Mucosa of rectum (tissue), 2 donors: ENCODE measurements at regions not wholly inside any gene's neighbourhood (a gene's known extent, or its start where the extent isn't known, plus 50 kb on each side); places are given as distances from the start of the nearest gene placed in this dataset.

ENCODE experiments used
- H3K27ac ChIP-seq, 2 donors: one replicate each; pipeline ENCODE4 v1.7.0; 2013; ENCODE audit warnings: inconsistent platforms in 2 of 2, low read depth in 2 of 2, low read length in 2 of 2
- H3K27me3 ChIP-seq, 2 donors: one replicate each; pipeline ENCODE4 v1.7.0; 2013; ENCODE audit warnings: low read length in 2 of 2; ENCODE audit not compliant: control insufficient read depth in 2 of 2, insufficient read depth in 2 of 2
- H3K36me3 ChIP-seq, 2 donors: one replicate each; pipeline ENCODE4 v1.7.0; 2013; ENCODE audit warnings: low read length in 2 of 2; ENCODE audit not compliant: control insufficient read depth in 2 of 2, insufficient read depth in 2 of 2
- H3K4me1 ChIP-seq, 2 donors: one replicate each; pipeline ENCODE4 v1.7.0; 2013; ENCODE audit warnings: low read length in 2 of 2, mild to moderate bottlenecking in 1 of 2; ENCODE audit not compliant: control insufficient read depth in 2 of 2, insufficient read depth in 2 of 2
- H3K4me3 ChIP-seq, 2 donors: one replicate each; pipeline ENCODE4 v1.7.0; 2013; ENCODE audit warnings: low read length in 2 of 2
- H3K9ac ChIP-seq, 2 donors: one replicate each; pipeline ENCODE4 v1.7.0; 2013; ENCODE audit warnings: low read length in 2 of 2, low read depth in 1 of 2, mild to moderate bottlenecking in 1 of 2
- H3K9me3 ChIP-seq, 2 donors: one replicate each; pipeline ENCODE4 v1.7.0; 2013; ENCODE audit warnings: low read length in 2 of 2; ENCODE audit not compliant: control insufficient read depth in 2 of 2
- donor health status: healthy.
- donor health status: Normal muscosa, but diverticular disease.

- no peak overlapping the region for H3K4me3 ChIP-seq
- no peak overlapping the region for H3K27ac ChIP-seq
- H3K27me3 ChIP-seq: no peaks in the 10 kb centered on the region
- H3K9ac ChIP-seq: no peak overlapping the region
- H3K9me3 ChIP-seq: no peaks in the 10 kb centered on the region
- H3K4me1 ChIP-seq: no peaks in the 10 kb centered on the region
- no peaks in the 10 kb centered on the region for H3K36me3 ChIP-seq
Observed at GRCh38 chr21:16005996-16006395, 276.2 kb downstream of the USP25 start.

GRCh38 chr21:16007943-16008342, 278.2 kb downstream of the USP25 start:
- no peak overlapping the region for H3K9ac ChIP-seq
- no peaks in the 10 kb centered on the region for H3K27me3 ChIP-seq
- no peaks in the 10 kb centered on the region for H3K36me3 ChIP-seq
- H3K9me3 ChIP-seq: no peaks in the 10 kb centered on the region
- no peak overlapping the region for H3K4me3 ChIP-seq
- no peaks in the 10 kb centered on the region for H3K4me1 ChIP-seq
- H3K27ac ChIP-seq: no peak overlapping the region

GRCh38 chr21:16011719-16012118, 281.9 kb downstream of the USP25 start:
- H3K36me3 ChIP-seq: no peaks in the 10 kb centered on the region
- no peaks in the 10 kb centered on the region for H3K9me3 ChIP-seq
- no peaks in the 10 kb centered on the region for H3K27me3 ChIP-seq
- no peak overlapping the region for H3K27ac ChIP-seq
- H3K4me3 ChIP-seq: no peak overlapping the region
- H3K4me1 ChIP-seq: no peaks in the 10 kb centered on the region
- no peak overlapping the region for H3K9ac ChIP-seq

GRCh38 chr21:16013570-16013969, 283.8 kb downstream of the USP25 start:
- Histone ChIP-seq H3K9me3 (no peaks in the 10 kb centered on the region), H3K27me3 (no peaks in the 10 kb centered on the region), H3K4me3 (no peak overlapping the region), H3K4me1 (no peaks in the 10 kb centered on the region), H3K36me3 (no peaks in the 10 kb centered on the region), H3K9ac (no peak overlapping the region), H3K27ac (no peak overlapping the region)

- H3K27ac ChIP-seq: no peak overlapping the region
- H3K36me3 ChIP-seq: no peaks in the 10 kb centered on the region
- H3K9me3 ChIP-seq: no peaks in the 10 kb centered on the region
- no peak overlapping the region for H3K9ac ChIP-seq
- no peaks in the 10 kb centered on the region for H3K27me3 ChIP-seq
- H3K4me1 ChIP-seq: no peaks in the 10 kb centered on the region
- no peak overlapping the region for H3K4me3 ChIP-seq
Observed at GRCh38 chr21:16020878-16021277, 291.1 kb downstream of the USP25 start.

- H3K4me3 ChIP-seq: no peak overlapping the region
Observed at GRCh38 chr21:16022116-16022515, 292.3 kb downstream of the USP25 start.

GRCh38 chr21:16022921-16023320, 293.1 kb downstream of the USP25 start:
- no peaks in the 10 kb centered on the region for H3K4me1 ChIP-seq
- no peak overlapping the region for H3K4me3 ChIP-seq
- H3K9ac ChIP-seq: no peak overlapping the region
- no peaks in the 10 kb centered on the region for H3K27me3 ChIP-seq
- no peak overlapping the region for H3K27ac ChIP-seq
- H3K9me3 ChIP-seq: no peaks in the 10 kb centered on the region
- H3K36me3 ChIP-seq: no peaks in the 10 kb centered on the region

More at GRCh38 chr21:16022116-16022515, 292.3 kb downstream of the USP25 start:
- Histone ChIP-seq H3K27me3 (no peaks in the 10 kb centered on the region), H3K9me3 (no peaks in the 10 kb centered on the region), H3K27ac (no peak overlapping the region), H3K9ac (no peak overlapping the region), H3K36me3 (no peaks in the 10 kb centered on the region), H3K4me1 (no peaks in the 10 kb centered on the region)

GRCh38 chr21:16028142-16028541, 298.4 kb downstream of the USP25 start:
- Histone ChIP-seq H3K4me1 (no peaks in the 10 kb centered on the region), H3K27ac (no peak overlapping the region), H3K9me3 (no peaks in the 10 kb centered on the region), H3K4me3 (no peak overlapping the region), H3K36me3 (no peaks in the 10 kb centered on the region), H3K27me3 (no peaks in the 10 kb centered on the region), H3K9ac (no peak overlapping the region)

- H3K4me1 ChIP-seq: no peaks in the 10 kb centered on the region
- H3K36me3 ChIP-seq: no peaks in the 10 kb centered on the region
- no peak overlapping the region for H3K27ac ChIP-seq
Observed at GRCh38 chr21:16028941-16029464, 299.2 kb downstream of the USP25 start.

GRCh38 chr21:16033193-16033592, 303.4 kb downstream of the USP25 start:
- no peaks in the 10 kb centered on the region for H3K36me3 ChIP-seq
- no peaks in the 10 kb centered on the region for H3K27me3 ChIP-seq
- H3K9ac ChIP-seq: no peak overlapping the region
- no peak overlapping the region for H3K4me3 ChIP-seq
- H3K27ac ChIP-seq: no peak overlapping the region
- H3K9me3 ChIP-seq: no peaks in the 10 kb centered on the region
- no peaks in the 10 kb centered on the region for H3K4me1 ChIP-seq

More at GRCh38 chr21:16028941-16029464, 299.2 kb downstream of the USP25 start:
- Histone ChIP-seq H3K9me3 (no peaks in the 10 kb centered on the region), H3K4me3 (no peak overlapping the region), H3K9ac (no peak overlapping the region), H3K27me3 (no peaks in the 10 kb centered on the region)
